IMR-90 (cell line): ENCODE measurements at regions not wholly inside any gene's neighbourhood (a gene's known extent, or its start where the extent isn't known, plus 50 kb on each side); places are given as distances from the start of the nearest gene placed in this dataset.

Experiments used
- ATAC-seq: fragments of 200-7000 bp; cut with Tn5 transposase; 2 replicates; pipeline ENCODE4 v1.9.1; 2020; ENCODE audit warnings: low read depth, mild to moderate bottlenecking, moderate library complexity
- BruUV-seq: library from RNA; stranded (reverse); fragments of 400-500 nt; replicated peaks from 2 replicates; lab custom pipeline; 2021; lab: Mats Ljungman, UMichigan
- CTCF ChIA-PET: fragments of 300-600 bp; formaldehyde crosslinking; extraction: SDS; loops from one replicate; lab custom pipeline; 2021; ENCODE audit warnings: antibody characterized with exemption; lab: Yijun Ruan, JAX
- POLR2A ChIA-PET: fragments of 300-600 bp; sonication (Branson Sonifier 250); formaldehyde crosslinking; loops from one replicate; lab custom pipeline; 2022; ENCODE audit warnings: antibody characterized with exemption; ENCODE audit not compliant: unreplicated experiment; lab: Charles Lee
- DNase-seq: peaks from one replicate; pipeline ENCODE4 v3.0.0; 2013
- H2AFZ ChIP-seq: replicated peaks from 2 replicates; pipeline ENCODE3; 2013; ENCODE audit warnings: low read length, mild to moderate bottlenecking; ENCODE audit not compliant: poor library complexity
- H2AK5ac ChIP-seq: 2 replicates; pipeline ENCODE4 v1.6.1; 2013; ENCODE audit warnings: low read depth, low read length, inconsistent platforms
- H2AK9ac ChIP-seq: replicated peaks from 2 replicates; pipeline ENCODE3; 2013; ENCODE audit warnings: mild to moderate bottlenecking, low read depth, low read length, moderate library complexity; ENCODE audit not compliant: poor library complexity
- H2BK120ac ChIP-seq: 2 replicates; pipeline ENCODE4 v1.6.1; 2013; ENCODE audit warnings: low read depth, low read length, inconsistent platforms
- H2BK15ac ChIP-seq: 3 replicates; pipeline ENCODE4 v1.6.1; 2013; ENCODE audit warnings: low read depth, low read length, inconsistent platforms
- H2BK20ac ChIP-seq: 2 replicates; pipeline ENCODE4 v1.6.1; 2013; ENCODE audit warnings: low read depth, mild to moderate bottlenecking, inconsistent platforms, low read length, moderate library complexity
- H2BK5ac ChIP-seq: 2 replicates; pipeline ENCODE4 v1.6.1; 2013; ENCODE audit warnings: mild to moderate bottlenecking, low read depth, low read length, inconsistent platforms; ENCODE audit not compliant: poor library complexity, severe bottlenecking
- H3K14ac ChIP-seq: replicated peaks from 2 replicates; pipeline ENCODE4 v1.6.1; 2013; ENCODE audit warnings: low read depth, low read length, inconsistent platforms
- H3K18ac ChIP-seq: 2 replicates; pipeline ENCODE4 v1.6.1; 2013; ENCODE audit warnings: low read depth, low read length, control low read depth
- H3K23ac ChIP-seq: 2 replicates; pipeline ENCODE4 v1.6.1; 2013; ENCODE audit warnings: low read depth, low read length, inconsistent platforms
- H3K27ac ChIP-seq: 2 replicates; pipeline ENCODE4 v1.5.1; 2013; ENCODE audit warnings: mild to moderate bottlenecking, control low read depth, low read length; ENCODE audit not compliant: insufficient read depth
- H3K27me3 ChIP-seq: 2 replicates; pipeline ENCODE4 v1.6.1; 2013; ENCODE audit warnings: low read length; ENCODE audit not compliant: control insufficient read depth, insufficient read depth
- H3K36me3 ChIP-seq: 2 replicates; pipeline ENCODE4 v1.6.1; 2013; ENCODE audit warnings: low read length, mixed read lengths; ENCODE audit not compliant: control insufficient read depth, insufficient read depth
- H3K4ac ChIP-seq: 2 replicates; pipeline ENCODE4 v1.6.1; 2013; ENCODE audit warnings: low read depth, low read length, inconsistent platforms
- H3K4me1 ChIP-seq: 2 replicates; pipeline ENCODE4 v1.6.1; 2013; ENCODE audit warnings: low read length, mixed read lengths; ENCODE audit not compliant: control insufficient read depth, insufficient read depth
- H3K4me2 ChIP-seq: 2 replicates; pipeline ENCODE4 v1.6.1; 2013; ENCODE audit warnings: low read depth, mild to moderate bottlenecking, control low read depth, low read length, moderate library complexity
- H3K4me3 ChIP-seq: 2 replicates; pipeline ENCODE4 v1.5.1; 2013; ENCODE audit warnings: low read depth, mild to moderate bottlenecking, control low read depth, low read length, moderate library complexity; ENCODE audit not compliant: insufficient read depth
- H3K56ac ChIP-seq: 2 replicates; pipeline ENCODE4 v1.6.1; 2013; ENCODE audit warnings: low read length, inconsistent platforms; ENCODE audit not compliant: insufficient read depth; ENCODE audit errors: extremely low read depth
- H3K79me1 ChIP-seq, 2 experiments: 2 replicates each; pipeline ENCODE4 v1.6.1; 2013; ENCODE audit warnings: low read length in 2 of 2, inconsistent platforms in 1 of 2, low read depth in 1 of 2
- H3K9ac ChIP-seq: 2 replicates; pipeline ENCODE4 v1.6.1; 2013; ENCODE audit warnings: low read depth, low read length, control low read depth
- H3K9me1 ChIP-seq: 2 replicates; pipeline ENCODE4 v1.6.1; 2013; ENCODE audit warnings: low read length, inconsistent platforms; ENCODE audit not compliant: insufficient read depth
- H3K9me3 ChIP-seq: 2 replicates; pipeline ENCODE4 v1.6.1; 2013; ENCODE audit warnings: low read length; ENCODE audit not compliant: control insufficient read depth, insufficient read depth
- H4K20me1 ChIP-seq: 2 replicates; pipeline ENCODE4 v1.6.1; 2013; ENCODE audit warnings: low read length, inconsistent platforms; ENCODE audit not compliant: insufficient read depth
- H4K5ac ChIP-seq: 2 replicates; pipeline ENCODE4 v1.6.1; 2013; ENCODE audit warnings: mild to moderate bottlenecking, low read depth, low read length, control low read depth
- H4K8ac ChIP-seq, 2 experiments: 2 replicates each; pipeline ENCODE4 v1.6.1; 2013; ENCODE audit warnings: low read depth in 2 of 2, low read length in 2 of 2, control low read depth in 1 of 2, inconsistent platforms in 1 of 2
- H4K91ac ChIP-seq: 2 replicates; pipeline ENCODE4 v1.6.1; 2013; ENCODE audit warnings: low read depth, low read length, inconsistent platforms; ENCODE audit not compliant: insufficient read depth
- BHLHE40 ChIP-seq: fragments of 150-350 bp; IDR thresholded peaks from 2 replicates; pipeline ENCODE4 v1.6.1; 2016; ENCODE audit warnings: mild to moderate bottlenecking, low read depth, low read length
- MAZ ChIP-seq: IDR thresholded peaks from 2 replicates; pipeline ENCODE4 v1.6.1; 2012; ENCODE audit warnings: low read depth, mild to moderate bottlenecking, low read length, improper control_type of control experiment, moderate library complexity, borderline replicate concordance
- MXI1 ChIP-seq: IDR thresholded peaks from 2 replicates; pipeline ENCODE4 v1.6.1; 2012; ENCODE audit warnings: low read depth, mild to moderate bottlenecking, low read length, moderate library complexity, borderline replicate concordance
- RCOR1 ChIP-seq: IDR thresholded peaks from 2 replicates; pipeline ENCODE4 v1.6.1; 2012; ENCODE audit warnings: mild to moderate bottlenecking, low read length, improper control_type of control experiment; ENCODE audit not compliant: insufficient replicate concordance
- WGBS, 2 experiments: methylation state at CpG; one replicate each; pipeline versions ENCODE4 v1.1.5 to v1.1.7; 2013; ENCODE audit warnings: missing lambda C conversion rate in 2 of 2; ENCODE audit not compliant: insufficient read length in 1 of 2; ENCODE audit errors: extremely low coverage in 2 of 2; 5-methylcytosine and 5-hydroxymethylcytosine counted together
- dilution Hi-C: fragments of 300-500 bp; cut with HindIII; formaldehyde crosslinking; loops from one replicate; pipeline ENCODE4 v1.14.3; 2018; ENCODE audit warnings: low sequenced_read_pairs; ENCODE audit not compliant: unreplicated experiment
- in situ Hi-C: fragments of 300-500 bp; cut with MboI; formaldehyde crosslinking; loops from 3 replicates; pipeline ENCODE4 v1.14.3; 2019; ENCODE audit warnings: low sequenced_read_pairs, inconsistent platforms, mixed read lengths
- intact Hi-C: fragments of 100-400 bp; cut with micrococcal nuclease; formaldehyde crosslinking; loops from 2 replicates; pipeline ENCODE4 v1.10.0; 2022

- DNase-seq (no peak), ATAC-seq (no peak)
- intact Hi-C loops = no loop called here
- H3K4ac ChIP-seq = no peak overlapping the region
- H3K4me3 ChIP-seq = no peak overlapping the region
- H2AK5ac ChIP-seq = no peak overlapping the region
- H3K9ac ChIP-seq = no peak overlapping the region
- no peaks in the 10 kb centered on the region for H3K9me3 ChIP-seq
- H3K79me1 ChIP-seq = no peaks in the 10 kb centered on the region
- H4K5ac ChIP-seq = no peak overlapping the region
- ChIA-PET CTCF (no interaction called here), POLR2A (no interaction called here)
- H3K23ac ChIP-seq = no peak overlapping the region
- BruUV-seq = no TSS peak
- H4K91ac ChIP-seq = no peak overlapping the region
- H3K27me3 ChIP-seq = peaks cover 90% of the 10 kb centered on the region
- H2AFZ ChIP-seq = no peak overlapping the region
- H4K8ac ChIP-seq = no peak overlapping the region
- dilution Hi-C loops = no loop called here
- H3K36me3 ChIP-seq = no peaks in the 10 kb centered on the region
- H2BK5ac ChIP-seq = no peak overlapping the region
- no peak overlapping the region for H2BK20ac ChIP-seq
- H3K18ac ChIP-seq = no peak overlapping the region
- H3K4me2 ChIP-seq = no peak overlapping the region
- no peaks in the 10 kb centered on the region for H3K9me1 ChIP-seq
- 56% methylated on average over 6 of the region's 15 CpGs; no CpG with 5 or more reads in 1 of the 2 experiments for WGBS, 2 experiments
- H3K14ac ChIP-seq = no peak overlapping the region
- TF ChIP-seq MXI1 = no peak
- TF ChIP-seq RCOR1 = no peak
- TF ChIP-seq MAZ = no peak
- no peak for TF ChIP-seq BHLHE40
- no peaks in the 10 kb centered on the region for H4K20me1 ChIP-seq
- H3K56ac ChIP-seq = no peak overlapping the region
- in situ Hi-C loops = no loop called here
- no peaks in the 10 kb centered on the region for H3K4me1 ChIP-seq
- H2BK15ac ChIP-seq = no peak overlapping the region
- no peak overlapping the region for H2AK9ac ChIP-seq
- H2BK120ac ChIP-seq = no peak overlapping the region
- H3K27ac ChIP-seq = no peak overlapping the region
Observed at GRCh38 chr11:76280882-76281557, 74.7 kb upstream of the WNT11 start.
